Smooth muscle cell (in vitro differentiated cells): ENCODE measurements at regions not wholly inside any gene's neighbourhood (a gene's known extent, or its start where the extent isn't known, plus 50 kb on each side); places are given as distances from the start of the nearest gene placed in this dataset.

Experiments
- DNase-seq: peaks from one replicate; lab custom pipeline; 2025; ENCODE audit not compliant: unreplicated experiment; lab: John Stamatoyannopoulos, UW
- H2AFZ ChIP-seq: fragments of 200-600 bp; sonication (generic); 2 replicates; pipeline ENCODE4 v1.6.0; 2016; ENCODE audit warnings: antibody characterized with exemption, low read depth, mild to moderate bottlenecking
- H3F3A ChIP-seq: fragments of 200-600 bp; sonication (generic); 2 replicates; pipeline ENCODE4 v1.6.0; 2017; ENCODE audit warnings: antibody characterized with exemption, low read depth
- H3K27ac ChIP-seq: fragments of 200-600 bp; sonication (generic); 2 replicates; pipeline ENCODE4 v1.5.1; 2016; ENCODE audit warnings: low read depth, mild to moderate bottlenecking
- H3K27me3 ChIP-seq: fragments of 200-600 bp; sonication (generic); 2 replicates; pipeline ENCODE4 v1.6.1; 2016; ENCODE audit warnings: low read depth, mild to moderate bottlenecking
- H3K36me3 ChIP-seq: fragments of 200-600 bp; sonication (generic); 2 replicates; pipeline ENCODE4 v1.5.1; 2016; ENCODE audit warnings: low read depth
- H3K4me1 ChIP-seq: fragments of 200-600 bp; sonication (generic); 2 replicates; pipeline ENCODE4 v1.5.1; 2016; ENCODE audit warnings: low read depth
- H3K4me2 ChIP-seq: fragments of 200-600 bp; sonication (generic); 2 replicates; pipeline ENCODE4 v1.6.0; 2016; ENCODE audit warnings: mild to moderate bottlenecking
- H3K4me3 ChIP-seq: fragments of 200-600 bp; sonication (generic); 2 replicates; pipeline ENCODE4 v1.5.1; 2016; ENCODE audit warnings: mild to moderate bottlenecking
- H3K79me2 ChIP-seq: fragments of 200-600 bp; sonication (generic); 2 replicates; pipeline ENCODE4 v1.6.0; 2016; ENCODE audit warnings: low read depth, mild to moderate bottlenecking
- H3K9ac ChIP-seq: fragments of 200-600 bp; sonication (generic); 2 replicates; pipeline ENCODE4 v1.6.0; 2016; ENCODE audit warnings: low read depth
- H3K9me3 ChIP-seq: fragments of 200-600 bp; sonication (generic); replicated peaks from 2 replicates; pipeline ENCODE4 v1.5.1; 2016; ENCODE audit warnings: low read depth
- H4K20me1 ChIP-seq: fragments of 200-600 bp; sonication (generic); 2 replicates; pipeline ENCODE4 v1.6.0; 2016; ENCODE audit warnings: low read depth
- WGBS: methylation state at CpG from one replicate; pipeline ENCODE4 v1.1.7; 2016; ENCODE audit warnings: low lambda C conversion rate; 5-methylcytosine and 5-hydroxymethylcytosine counted together
- TF ChIP-seq, protein P1 (sequence below): fragments of 200-600 bp; sonication (generic); IDR thresholded peaks from 2 replicates; pipeline ENCODE4 v1.5.1; 2017; ENCODE audit warnings: borderline replicate concordance, mild to moderate bottlenecking, antibody characterized with exemption; ENCODE audit not compliant: insufficient read depth, poor library complexity, severe bottlenecking

- no peak overlapping the region for H3K4me2 ChIP-seq
- TF ChIP-seq, protein P1, sequence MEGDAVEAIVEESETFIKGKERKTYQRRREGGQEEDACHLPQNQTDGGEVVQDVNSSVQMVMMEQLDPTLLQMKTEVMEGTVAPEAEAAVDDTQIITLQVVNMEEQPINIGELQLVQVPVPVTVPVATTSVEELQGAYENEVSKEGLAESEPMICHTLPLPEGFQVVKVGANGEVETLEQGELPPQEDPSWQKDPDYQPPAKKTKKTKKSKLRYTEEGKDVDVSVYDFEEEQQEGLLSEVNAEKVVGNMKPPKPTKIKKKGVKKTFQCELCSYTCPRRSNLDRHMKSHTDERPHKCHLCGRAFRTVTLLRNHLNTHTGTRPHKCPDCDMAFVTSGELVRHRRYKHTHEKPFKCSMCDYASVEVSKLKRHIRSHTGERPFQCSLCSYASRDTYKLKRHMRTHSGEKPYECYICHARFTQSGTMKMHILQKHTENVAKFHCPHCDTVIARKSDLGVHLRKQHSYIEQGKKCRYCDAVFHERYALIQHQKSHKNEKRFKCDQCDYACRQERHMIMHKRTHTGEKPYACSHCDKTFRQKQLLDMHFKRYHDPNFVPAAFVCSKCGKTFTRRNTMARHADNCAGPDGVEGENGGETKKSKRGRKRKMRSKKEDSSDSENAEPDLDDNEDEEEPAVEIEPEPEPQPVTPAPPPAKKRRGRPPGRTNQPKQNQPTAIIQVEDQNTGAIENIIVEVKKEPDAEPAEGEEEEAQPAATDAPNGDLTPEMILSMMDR, result no peak
- no peak overlapping the region for H3K9ac ChIP-seq
- H3K27ac ChIP-seq, result no peak overlapping the region
- no peaks in the 10 kb centered on the region for H3F3A ChIP-seq
- no peak overlapping the region for H3K4me3 ChIP-seq
- H3K4me1 ChIP-seq, result no peaks in the 10 kb centered on the region
- H3K36me3 ChIP-seq, result no peaks in the 10 kb centered on the region
- 92% methylated on average over 19 of the region's 19 CpGs for WGBS
- no peaks in the 10 kb centered on the region for H3K79me2 ChIP-seq
- H2AFZ ChIP-seq, result no peak overlapping the region
- H3K27me3 ChIP-seq, result no peaks in the 10 kb centered on the region
- H4K20me1 ChIP-seq, result no peaks in the 10 kb centered on the region
- DNase-seq, result no peak
- no peaks in the 10 kb centered on the region for H3K9me3 ChIP-seq
Observed at GRCh38 chr3:13171704-13172643, 98.7 kb upstream of the IQSEC1 start.

DNA sequence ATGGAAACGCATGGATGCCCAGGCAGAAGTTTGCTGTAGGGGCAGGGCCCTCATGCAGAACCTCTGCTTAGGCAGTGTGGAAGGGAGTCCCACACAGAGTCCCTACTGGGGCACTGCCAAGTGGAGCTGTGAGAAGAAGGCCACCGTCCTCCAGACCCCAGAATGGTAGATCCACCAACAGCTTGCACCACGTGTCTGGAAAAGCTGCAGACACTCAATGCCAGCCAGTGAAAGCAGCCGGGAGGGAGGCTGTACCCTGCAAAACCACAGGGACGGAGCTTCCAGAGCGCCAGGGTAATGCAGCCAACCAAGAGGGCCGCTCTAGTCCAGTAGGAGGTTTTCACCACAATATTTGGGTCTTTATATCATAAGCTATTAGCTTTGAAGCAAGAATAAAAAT is 97.1 kb upstream of the IQSEC1 start:
- Histone ChIP-seq H3F3A (no peaks in the 10 kb centered on the region), H3K9me3 (no peaks in the 10 kb centered on the region), H3K4me1 (no peaks in the 10 kb centered on the region), H3K27ac (no peak overlapping the region), H2AFZ (no peak overlapping the region), H3K27me3 (no peaks in the 10 kb centered on the region), H3K9ac (no peak overlapping the region), H4K20me1 (no peaks in the 10 kb centered on the region), H3K4me2 (no peak overlapping the region), H3K36me3 (no peaks in the 10 kb centered on the region), H3K79me2 (no peaks in the 10 kb centered on the region), H3K4me3 (no peak overlapping the region)
- TF ChIP-seq, protein P1, result no peak
- DNase-seq, result no peak
- 77% methylated on average over 7 of the region's 7 CpGs for WGBS

DNA sequence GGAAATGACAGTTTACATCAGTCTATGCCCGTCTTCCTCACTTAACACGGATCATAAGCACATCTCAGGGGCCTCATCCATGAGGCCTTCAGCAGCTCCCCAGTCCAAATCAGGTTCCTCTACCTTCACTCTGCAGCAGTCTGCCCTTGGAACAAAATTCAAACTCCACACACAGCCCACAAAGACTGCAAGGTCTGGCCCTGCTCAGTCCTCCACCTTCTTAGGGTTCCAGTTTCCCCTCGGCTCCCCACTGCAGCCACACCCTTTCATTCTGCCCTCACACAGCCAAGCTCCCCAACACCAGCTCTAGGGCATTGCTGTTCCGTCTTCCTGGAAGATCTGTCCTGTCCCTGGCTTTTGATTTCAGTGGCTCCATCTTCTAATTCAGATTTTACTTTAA is 95.2 kb upstream of the IQSEC1 start:
- no peak overlapping the region for H3K27ac ChIP-seq
- H3K4me2 ChIP-seq, result no peak overlapping the region
- no peaks in the 10 kb centered on the region for H4K20me1 ChIP-seq
- WGBS, result 90% methylated on average over 4 of the region's 4 CpGs
- H3K79me2 ChIP-seq, result no peaks in the 10 kb centered on the region
- no peaks in the 10 kb centered on the region for H3K27me3 ChIP-seq
- H3K36me3 ChIP-seq, result no peaks in the 10 kb centered on the region
- no peak for DNase-seq
- no peak overlapping the region for H3K4me3 ChIP-seq
- H2AFZ ChIP-seq, result no peak overlapping the region
- TF ChIP-seq, protein P1, result no peak
- H3K9me3 ChIP-seq, result no peaks in the 10 kb centered on the region
- no peaks in the 10 kb centered on the region for H3K4me1 ChIP-seq
- H3K9ac ChIP-seq, result no peak overlapping the region
- no peaks in the 10 kb centered on the region for H3F3A ChIP-seq

DNA sequence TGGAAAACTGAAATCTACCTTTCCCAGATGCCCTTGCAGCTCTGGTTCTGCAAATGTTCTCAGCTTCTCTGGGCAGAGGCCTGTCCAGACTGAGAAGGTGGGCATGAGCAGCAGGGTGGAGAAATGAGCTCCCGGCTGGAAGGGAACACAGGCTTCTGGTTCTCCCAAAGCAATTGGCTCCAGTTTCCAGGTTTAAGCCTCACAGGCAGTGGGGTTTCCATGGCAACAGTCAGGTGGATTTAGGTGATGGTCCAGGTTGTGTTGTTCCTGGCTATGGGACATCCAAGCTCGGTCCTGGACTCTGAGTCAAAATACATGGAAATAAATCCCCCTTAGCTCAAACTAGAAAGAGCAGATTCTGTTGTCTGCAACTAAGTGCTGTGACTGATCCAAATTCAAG is 94.6 kb upstream of the IQSEC1 start:
- 92% methylated on average over 2 of the region's 2 CpGs for WGBS

More for the DNA sequence above, 94.6 kb upstream of the IQSEC1 start:
- no peak overlapping the region for H2AFZ ChIP-seq
- no peaks in the 10 kb centered on the region for H4K20me1 ChIP-seq
- no peak overlapping the region for H3K9ac ChIP-seq
- DNase-seq, result no peak
- H3K4me3 ChIP-seq, result no peak overlapping the region
- H3K79me2 ChIP-seq, result no peaks in the 10 kb centered on the region
- no peak overlapping the region for H3K4me2 ChIP-seq
- TF ChIP-seq, protein P1, result no peak
- H3F3A ChIP-seq, result no peaks in the 10 kb centered on the region
- H3K9me3 ChIP-seq, result no peaks in the 10 kb centered on the region
- no peaks in the 10 kb centered on the region for H3K36me3 ChIP-seq
- H3K27ac ChIP-seq, result no peak overlapping the region
- H3K27me3 ChIP-seq, result no peaks in the 10 kb centered on the region
- H3K4me1 ChIP-seq, result no peaks in the 10 kb centered on the region
